ENCODE measurements at regions not wholly inside any gene's neighbourhood (a gene's known extent, or its start where the extent isn't known, plus 50 kb on each side); places are given as distances from the start of the nearest gene placed in this dataset.

DNA sequence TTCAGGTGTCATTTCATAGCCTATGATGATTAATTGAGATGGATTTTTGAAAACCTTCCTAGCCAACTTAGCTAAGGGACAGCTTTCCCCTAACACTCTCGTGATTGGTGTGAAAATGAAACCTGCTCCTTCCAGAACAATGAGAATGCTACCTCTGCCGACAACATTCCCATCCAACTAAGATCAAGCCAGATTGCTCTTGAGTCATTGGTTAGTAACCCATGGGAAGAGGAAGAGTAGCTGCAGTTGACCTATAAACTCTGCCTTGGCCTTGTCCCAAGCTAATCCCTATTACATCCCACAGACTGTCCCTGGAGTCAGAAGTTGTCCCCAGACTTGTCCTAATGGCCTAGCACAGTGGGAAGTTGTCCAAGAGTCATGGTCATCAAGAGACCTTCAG is 80.5 kb upstream of the SVIL start:
- Histone ChIP-seq H3K4me1 (peaks cover 0 to 21% of the 10 kb centered on the region in 2 donors), H3K27ac (no peak overlapping the region), H3K4me3 (no peak overlapping the region), H3K9me3 (peaks cover 0 to 8% of the 10 kb centered on the region in 2 donors), H3K36me3 (no peaks in the 10 kb centered on the region), H3K27me3 (no peaks in the 10 kb centered on the region)
- no peak for DNase-seq
- ATAC-seq: no peak
- intact Hi-C loops (cut with DNase I): no loop called here
- TF ChIP-seq, protein P1, sequence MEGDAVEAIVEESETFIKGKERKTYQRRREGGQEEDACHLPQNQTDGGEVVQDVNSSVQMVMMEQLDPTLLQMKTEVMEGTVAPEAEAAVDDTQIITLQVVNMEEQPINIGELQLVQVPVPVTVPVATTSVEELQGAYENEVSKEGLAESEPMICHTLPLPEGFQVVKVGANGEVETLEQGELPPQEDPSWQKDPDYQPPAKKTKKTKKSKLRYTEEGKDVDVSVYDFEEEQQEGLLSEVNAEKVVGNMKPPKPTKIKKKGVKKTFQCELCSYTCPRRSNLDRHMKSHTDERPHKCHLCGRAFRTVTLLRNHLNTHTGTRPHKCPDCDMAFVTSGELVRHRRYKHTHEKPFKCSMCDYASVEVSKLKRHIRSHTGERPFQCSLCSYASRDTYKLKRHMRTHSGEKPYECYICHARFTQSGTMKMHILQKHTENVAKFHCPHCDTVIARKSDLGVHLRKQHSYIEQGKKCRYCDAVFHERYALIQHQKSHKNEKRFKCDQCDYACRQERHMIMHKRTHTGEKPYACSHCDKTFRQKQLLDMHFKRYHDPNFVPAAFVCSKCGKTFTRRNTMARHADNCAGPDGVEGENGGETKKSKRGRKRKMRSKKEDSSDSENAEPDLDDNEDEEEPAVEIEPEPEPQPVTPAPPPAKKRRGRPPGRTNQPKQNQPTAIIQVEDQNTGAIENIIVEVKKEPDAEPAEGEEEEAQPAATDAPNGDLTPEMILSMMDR (IDR thresholded peaks at IDR 0.05): no peak

DNA sequence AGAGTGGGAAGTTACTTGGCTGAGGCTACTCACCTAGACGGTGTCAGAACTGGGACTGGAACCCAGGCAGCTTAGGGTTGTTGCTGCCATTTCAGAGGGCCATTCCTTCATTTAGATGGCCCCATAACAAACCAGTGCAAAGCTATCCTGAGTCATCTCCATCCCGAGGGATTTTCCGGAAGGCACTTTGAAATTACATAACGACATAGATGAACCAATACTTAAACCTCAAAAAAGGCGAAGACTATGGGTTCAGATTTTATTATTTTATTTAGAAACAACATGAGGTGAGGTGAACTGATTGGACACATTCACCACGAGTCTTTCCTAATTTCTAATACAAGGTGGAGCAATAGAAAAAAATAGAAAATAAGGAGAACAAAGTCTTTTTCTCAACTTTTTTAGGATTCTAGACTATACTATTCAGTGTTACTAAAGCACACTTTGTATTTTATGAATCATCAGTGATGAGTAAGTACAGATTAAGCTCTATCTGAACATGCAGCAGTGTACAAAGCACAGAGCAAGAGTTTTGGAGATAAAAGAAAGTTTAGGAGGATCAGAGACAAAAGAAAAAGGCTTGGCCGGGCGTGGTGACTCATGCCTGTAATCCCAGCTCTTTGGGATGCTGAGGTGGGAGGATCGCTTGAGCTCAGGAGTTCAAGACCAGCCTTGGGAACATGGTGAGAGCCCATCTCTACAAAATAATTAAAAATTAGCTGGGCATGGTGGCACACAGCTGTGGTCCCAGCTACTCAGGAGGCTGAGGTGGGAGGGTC is 79.5 kb upstream of the SVIL start:
- Histone ChIP-seq H3K27ac (no peak overlapping the region), H3K9me3 (no peaks in the 10 kb centered on the region), H3K27me3 (no peaks in the 10 kb centered on the region), H3K4me3 (no peak overlapping the region), H3K4me1 (peaks cover 0 to 21% of the 10 kb centered on the region in 2 donors), H3K36me3 (no peaks in the 10 kb centered on the region)
- ATAC-seq (peak; percentile 65), DNase-seq (no peak)
- TF ChIP-seq, protein P1 (IDR thresholded peaks at IDR 0.05): no peak
- intact Hi-C loops (cut with DNase I): no loop called here

DNA sequence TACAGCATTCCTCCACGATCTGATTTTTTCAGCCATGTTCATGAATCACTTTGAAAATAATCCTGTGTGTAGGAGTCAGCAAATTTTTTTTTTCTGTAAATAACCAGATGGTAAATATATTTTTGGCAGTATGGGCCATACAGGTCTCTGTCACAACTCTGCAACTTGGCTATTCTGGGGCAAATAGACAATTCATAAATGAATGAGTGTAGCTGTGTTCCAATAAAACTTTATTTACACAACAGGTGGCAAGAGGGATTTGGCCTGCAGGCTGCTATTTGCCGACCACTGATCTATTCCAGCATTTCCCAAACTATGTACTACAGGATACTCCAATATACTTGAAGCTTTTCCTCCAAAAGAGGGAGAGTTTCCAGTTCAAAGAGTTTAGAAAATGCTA is 78.7 kb upstream of the SVIL start:
- Histone ChIP-seq H3K27me3 (no peaks in the 10 kb centered on the region), H3K27ac (no peak overlapping the region), H3K9me3 (no peaks in the 10 kb centered on the region), H3K4me1 (peaks cover 0 to 12% of the 10 kb centered on the region in 2 donors), H3K36me3 (no peaks in the 10 kb centered on the region), H3K4me3 (no peak overlapping the region)
- TF ChIP-seq, protein P1 (IDR thresholded peaks at IDR 0.05): no peak
- DNase-seq: no peak
- intact Hi-C loops (cut with DNase I): no loop called here
- ATAC-seq: no peak

DNA sequence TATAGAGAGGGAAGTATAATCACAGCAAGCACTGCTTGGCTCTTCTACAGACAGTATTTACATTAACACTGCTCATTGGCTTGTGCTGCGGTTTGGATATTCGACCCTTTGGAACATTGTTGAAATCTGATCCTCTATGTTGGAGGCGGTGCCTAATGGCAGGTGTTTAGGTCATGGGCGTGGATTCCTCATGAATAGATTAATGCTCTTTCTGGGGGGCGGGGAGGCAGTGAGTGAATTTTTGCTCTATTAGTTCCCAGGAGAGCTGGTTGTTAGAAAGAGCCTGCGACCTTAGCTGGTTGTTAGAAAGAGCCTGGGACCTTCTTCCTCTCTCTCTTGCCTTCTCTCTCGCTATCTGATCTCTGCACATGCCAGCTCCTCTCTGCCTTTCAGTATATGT is 77.3 kb upstream of the SVIL start:
- Histone ChIP-seq H3K9me3 (no peaks in the 10 kb centered on the region), H3K4me3 (no peak overlapping the region), H3K27ac (no peak overlapping the region), H3K27me3 (no peaks in the 10 kb centered on the region), H3K36me3 (no peaks in the 10 kb centered on the region), H3K4me1 (peaks cover 0 to 7% of the 10 kb centered on the region in 2 donors)
- TF ChIP-seq, protein P1 (IDR thresholded peaks at IDR 0.05): no peak
- DNase-seq (no peak), ATAC-seq (no peak)
- intact Hi-C loops (cut with DNase I): no loop called here

DNA sequence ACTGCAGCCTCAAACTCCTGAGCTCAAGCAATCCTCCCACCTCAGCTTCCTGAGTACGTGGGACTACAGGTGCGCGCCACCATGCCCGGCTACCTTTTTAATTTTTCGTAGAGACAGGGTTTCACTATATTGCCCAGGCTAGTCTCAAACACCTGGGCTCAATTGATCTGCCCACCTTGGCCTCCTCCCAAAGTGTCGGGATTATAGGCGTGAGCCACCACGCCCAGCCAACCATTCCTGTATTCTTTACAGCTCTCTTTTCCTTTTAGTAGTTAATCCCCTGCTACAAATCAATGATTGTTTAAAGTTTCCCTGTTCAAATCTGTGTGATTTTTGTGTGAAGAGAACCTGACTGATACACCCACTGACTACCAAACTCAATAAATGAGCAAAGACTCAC is 75.4 kb upstream of the SVIL start:
- ATAC-seq: no peak

More for the DNA sequence above, 75.4 kb upstream of the SVIL start:
- TF ChIP-seq, protein P1 (IDR thresholded peaks at IDR 0.05): no peak
- Histone ChIP-seq H3K27me3 (no peaks in the 10 kb centered on the region), H3K36me3 (no peaks in the 10 kb centered on the region), H3K9me3 (no peaks in the 10 kb centered on the region), H3K4me1 (peaks cover 0 to 7% of the 10 kb centered on the region in 2 donors), H3K27ac (no peak overlapping the region), H3K4me3 (no peak overlapping the region)
- intact Hi-C loops (cut with DNase I): no loop called here
- DNase-seq: no peak
